ENCODE measurements at regions not wholly inside any gene's neighbourhood (a gene's known extent, or its start where the extent isn't known, plus 50 kb on each side); places are given as distances from the start of the nearest gene placed in this dataset.

DNA sequence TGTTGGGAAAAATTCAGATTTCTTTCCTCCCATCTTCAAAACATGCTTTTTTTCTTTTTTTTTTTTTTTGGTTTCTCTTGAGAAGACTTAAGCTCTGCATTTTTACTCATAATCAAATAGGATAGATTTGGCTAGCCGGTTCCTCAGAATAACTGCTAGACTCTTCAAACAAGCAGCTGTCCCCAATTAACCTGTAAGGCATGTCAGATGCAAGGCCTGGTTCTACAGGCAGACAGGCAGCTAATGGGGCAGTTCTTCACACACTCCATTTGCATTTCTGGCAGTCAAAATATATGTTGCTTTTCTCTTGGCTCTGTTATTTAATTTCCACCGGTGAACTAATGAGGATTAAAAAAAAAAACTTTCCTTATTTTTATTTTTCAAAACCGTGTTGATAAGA lies 228.0 kb upstream of the ATP2B1 start:
- no peaks in the 10 kb centered on the region for H3K27me3 ChIP-seq
- intact Hi-C loops (cut with DNase I) = no loop called here
- no peak overlapping the region for H3K4me3 ChIP-seq
- DNase-seq = no peak
- TF ChIP-seq, protein P1, sequence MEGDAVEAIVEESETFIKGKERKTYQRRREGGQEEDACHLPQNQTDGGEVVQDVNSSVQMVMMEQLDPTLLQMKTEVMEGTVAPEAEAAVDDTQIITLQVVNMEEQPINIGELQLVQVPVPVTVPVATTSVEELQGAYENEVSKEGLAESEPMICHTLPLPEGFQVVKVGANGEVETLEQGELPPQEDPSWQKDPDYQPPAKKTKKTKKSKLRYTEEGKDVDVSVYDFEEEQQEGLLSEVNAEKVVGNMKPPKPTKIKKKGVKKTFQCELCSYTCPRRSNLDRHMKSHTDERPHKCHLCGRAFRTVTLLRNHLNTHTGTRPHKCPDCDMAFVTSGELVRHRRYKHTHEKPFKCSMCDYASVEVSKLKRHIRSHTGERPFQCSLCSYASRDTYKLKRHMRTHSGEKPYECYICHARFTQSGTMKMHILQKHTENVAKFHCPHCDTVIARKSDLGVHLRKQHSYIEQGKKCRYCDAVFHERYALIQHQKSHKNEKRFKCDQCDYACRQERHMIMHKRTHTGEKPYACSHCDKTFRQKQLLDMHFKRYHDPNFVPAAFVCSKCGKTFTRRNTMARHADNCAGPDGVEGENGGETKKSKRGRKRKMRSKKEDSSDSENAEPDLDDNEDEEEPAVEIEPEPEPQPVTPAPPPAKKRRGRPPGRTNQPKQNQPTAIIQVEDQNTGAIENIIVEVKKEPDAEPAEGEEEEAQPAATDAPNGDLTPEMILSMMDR (IDR thresholded peaks at IDR 0.05) = no peak
- H3K27ac ChIP-seq = no peak overlapping the region
- H3K4me1 ChIP-seq = no peaks in the 10 kb centered on the region
- no peaks in the 10 kb centered on the region for H3K36me3 ChIP-seq
- no peaks in the 10 kb centered on the region for H3K9me3 ChIP-seq
- H3K9ac ChIP-seq (ENCODE audit: low read depth in 2 of 2, low read length in 2 of 2) = no peak overlapping the region

DNA sequence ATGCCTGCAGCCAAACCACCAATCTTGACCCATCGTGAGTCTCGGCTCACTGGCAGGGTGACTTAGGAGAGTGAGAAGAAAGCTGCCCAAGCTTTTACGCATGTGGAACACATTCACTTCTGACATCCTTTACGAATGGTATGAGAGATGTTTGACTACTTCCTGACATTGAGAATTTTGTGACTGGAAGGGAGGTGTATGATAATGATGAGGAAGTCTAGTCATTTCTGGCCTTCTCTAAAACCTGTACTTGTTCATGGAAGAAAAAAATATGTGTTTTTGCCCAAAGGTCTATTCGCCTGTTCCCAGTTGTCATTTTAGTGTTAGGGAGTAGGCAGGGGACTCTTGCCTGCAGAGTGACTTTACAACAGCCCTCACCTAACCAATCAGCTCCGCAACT lies 227.2 kb upstream of the ATP2B1 start:
- TF ChIP-seq, protein P1 (IDR thresholded peaks at IDR 0.05) = no peak
- no peaks in the 10 kb centered on the region for H3K4me1 ChIP-seq
- no peaks in the 10 kb centered on the region for H3K27me3 ChIP-seq
- no peaks in the 10 kb centered on the region for H3K9me3 ChIP-seq
- no peak overlapping the region for H3K4me3 ChIP-seq
- H3K9ac ChIP-seq (ENCODE audit: low read depth in 2 of 2, low read length in 2 of 2) = no peak overlapping the region
- intact Hi-C loops (cut with DNase I) = no loop called here
- H3K36me3 ChIP-seq = no peaks in the 10 kb centered on the region
- DNase-seq = no peak
- H3K27ac ChIP-seq = no peak overlapping the region

DNA sequence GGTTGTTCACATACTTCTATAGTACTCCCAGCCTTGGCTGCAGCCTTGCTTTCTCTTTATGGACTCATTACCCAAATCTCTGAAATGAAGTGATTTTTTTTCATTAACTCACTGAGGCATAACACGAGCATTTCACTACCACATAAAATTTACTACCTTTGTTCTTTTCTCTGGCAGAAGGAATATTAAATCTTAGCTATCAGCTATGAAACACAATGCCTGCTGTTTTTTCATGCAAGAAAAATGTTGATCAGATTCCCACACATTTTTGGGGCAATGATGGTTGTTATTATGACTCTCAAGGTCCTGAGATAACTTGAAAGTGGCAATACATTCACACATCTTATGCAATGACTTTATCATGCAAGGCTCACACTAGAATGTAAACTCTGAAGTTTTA lies 225.3 kb upstream of the ATP2B1 start:
- no peaks in the 10 kb centered on the region for H3K9me3 ChIP-seq
- H3K4me3 ChIP-seq = no peak overlapping the region
- H3K4me1 ChIP-seq = no peaks in the 10 kb centered on the region
- H3K36me3 ChIP-seq = no peaks in the 10 kb centered on the region
- H3K27me3 ChIP-seq = no peaks in the 10 kb centered on the region
- TF ChIP-seq, protein P1 (IDR thresholded peaks at IDR 0.05) = no peak
- intact Hi-C loops (cut with DNase I) = no loop called here
- no peak overlapping the region for H3K9ac ChIP-seq (ENCODE audit: low read depth in 2 of 2, low read length in 2 of 2)
- H3K27ac ChIP-seq = no peak overlapping the region
- no peak for DNase-seq

DNA sequence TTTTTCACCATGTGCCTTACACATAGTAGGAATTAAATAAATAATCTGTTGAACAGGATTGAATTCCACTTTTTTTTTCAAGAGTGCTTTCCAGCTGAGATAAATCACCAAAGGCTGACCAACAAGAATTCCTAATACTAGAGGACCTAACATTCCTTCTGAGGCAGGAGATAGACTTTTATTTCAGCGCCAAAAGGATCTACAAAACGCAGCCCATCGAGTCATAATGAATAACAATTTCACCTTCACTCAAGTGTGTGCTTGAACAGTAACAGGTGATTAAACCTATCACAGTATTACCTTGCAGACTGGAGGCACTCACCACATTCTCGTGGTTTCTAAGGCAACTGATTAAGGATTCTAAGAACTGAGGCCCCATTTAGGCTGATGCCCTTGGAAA lies 224.3 kb upstream of the ATP2B1 start:
- intact Hi-C loops (cut with DNase I) = no loop called here
- no peak for DNase-seq
- no peaks in the 10 kb centered on the region for H3K36me3 ChIP-seq
- H3K27ac ChIP-seq = no peak overlapping the region
- no peaks in the 10 kb centered on the region for H3K4me1 ChIP-seq
- no peaks in the 10 kb centered on the region for H3K27me3 ChIP-seq
- H3K9ac ChIP-seq (ENCODE audit: low read depth in 2 of 2, low read length in 2 of 2) = no peak overlapping the region
- H3K4me3 ChIP-seq = no peak overlapping the region
- TF ChIP-seq, protein P1 (IDR thresholded peaks at IDR 0.05) = no peak
- no peaks in the 10 kb centered on the region for H3K9me3 ChIP-seq

DNA sequence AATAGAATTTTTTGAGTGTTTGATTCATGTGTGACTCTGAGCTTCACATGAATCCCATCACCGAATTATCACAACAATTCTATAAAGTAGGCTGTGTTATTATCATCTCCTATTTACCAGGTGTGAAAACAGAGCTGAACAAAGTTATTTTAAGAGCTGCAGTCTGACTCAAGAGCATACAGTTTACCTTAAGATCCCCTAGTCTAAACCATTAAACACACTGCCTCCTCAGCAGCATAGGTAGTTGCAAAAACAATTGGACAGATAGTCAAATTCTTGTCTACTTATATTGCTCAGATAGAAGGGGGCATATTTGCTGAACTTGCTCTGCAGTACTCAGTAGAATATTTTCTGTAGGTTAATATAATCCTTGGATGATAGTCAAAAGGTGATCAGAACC lies 219.8 kb upstream of the ATP2B1 start:
- H3K9me3 ChIP-seq = no peaks in the 10 kb centered on the region
- H3K4me1 ChIP-seq = no peaks in the 10 kb centered on the region
- intact Hi-C loops (cut with DNase I) = no loop called here
- no peaks in the 10 kb centered on the region for H3K36me3 ChIP-seq
- TF ChIP-seq, protein P1 (IDR thresholded peaks at IDR 0.05) = no peak
- no peaks in the 10 kb centered on the region for H3K27me3 ChIP-seq
- H3K4me3 ChIP-seq = no peak overlapping the region
- H3K27ac ChIP-seq = no peak overlapping the region
- H3K9ac ChIP-seq (ENCODE audit: low read depth in 2 of 2, low read length in 2 of 2) = no peak overlapping the region
- DNase-seq = no peak

DNA sequence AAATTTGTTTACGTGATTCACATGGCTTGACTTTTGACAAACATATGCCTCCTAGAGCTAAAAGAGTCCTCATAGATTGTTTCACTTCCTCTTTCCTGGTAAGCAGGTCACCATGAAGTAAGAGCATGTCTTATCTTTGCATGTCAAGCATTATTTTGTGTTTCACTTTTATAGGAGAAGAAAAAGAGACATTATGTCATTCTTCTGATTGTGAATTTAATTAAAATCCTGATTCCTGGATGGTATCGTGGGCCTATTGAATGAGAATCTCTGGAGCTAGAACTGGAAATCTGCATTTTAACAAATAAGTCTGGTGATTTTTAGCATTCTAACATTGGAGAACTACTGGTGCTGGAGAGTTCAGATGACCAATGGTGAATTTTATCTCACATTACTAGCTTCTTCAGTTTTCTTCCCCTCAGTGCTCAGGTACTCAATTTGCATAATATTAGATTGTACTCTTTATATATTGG lies 218.6 kb upstream of the ATP2B1 start:
- Histone ChIP-seq H3K27ac (peak overlapping the region; percentile 5), H3K36me3 (no peaks in the 10 kb centered on the region), H3K9me3 (no peaks in the 10 kb centered on the region), H3K9ac (ENCODE audit: low read depth in 2 of 2, low read length in 2 of 2) (no peak overlapping the region), H3K4me3 (no peak overlapping the region), H3K27me3 (no peaks in the 10 kb centered on the region), H3K4me1 (no peaks in the 10 kb centered on the region)
- DNase-seq = no peak
- intact Hi-C loops (cut with DNase I) = no loop called here
- TF ChIP-seq, protein P1 (IDR thresholded peaks at IDR 0.05) = no peak

Data from colonic mucosa (tissue), 4 donors.